Astrocyte (in vitro differentiated cells and primary cell): ENCODE measurements at regions not wholly inside any gene's neighbourhood (a gene's known extent, or its start where the extent isn't known, plus 50 kb on each side); places are given as distances from the start of the nearest gene placed in this dataset.

Experiments used
- DNase-seq: peaks from one replicate; pipeline ENCODE4 v3.0.0-alpha.2; 2010; ENCODE audit warnings: low read depth
- FAIRE-seq: peaks from 2 replicates; lab custom pipeline; 2011; peaks lifted over from hg19 to GRCh38; lab: Jason Lieb, UNC
- H2AFZ ChIP-seq: 2 replicates; pipeline ENCODE4 v1.6.0; 2012; ENCODE audit warnings: low read depth, low read length, inconsistent platforms
- H3K27ac ChIP-seq: 2 replicates; pipeline ENCODE4 v1.5.1; 2011; ENCODE audit warnings: low read depth, low read length, inconsistent platforms
- H3K27me3 ChIP-seq: 2 replicates; pipeline ENCODE4 v1.6.0; 2011; ENCODE audit warnings: low read length, inconsistent platforms; ENCODE audit not compliant: insufficient read depth
- H3K36me3 ChIP-seq: 2 replicates; pipeline ENCODE4 v1.5.1; 2011; ENCODE audit warnings: low read length, inconsistent platforms; ENCODE audit not compliant: insufficient read depth
- H3K4me1 ChIP-seq: 2 replicates; pipeline ENCODE4 v1.5.1; 2011; ENCODE audit warnings: low read length, inconsistent platforms; ENCODE audit not compliant: insufficient read depth
- H3K4me2 ChIP-seq: 2 replicates; pipeline ENCODE4 v1.6.0; 2012; ENCODE audit warnings: low read length, inconsistent platforms
- H3K4me3 ChIP-seq: 2 replicates; pipeline ENCODE4 v1.5.1; 2011; ENCODE audit warnings: low read depth, mild to moderate bottlenecking, low read length, inconsistent platforms; ENCODE audit not compliant: insufficient read depth
- H3K79me2 ChIP-seq: 2 replicates; pipeline ENCODE4 v1.6.0; 2012; ENCODE audit warnings: mild to moderate bottlenecking, low read length, inconsistent platforms; ENCODE audit not compliant: insufficient read depth
- H3K9ac ChIP-seq: 2 replicates; pipeline ENCODE4 v1.6.0; 2012; ENCODE audit warnings: mild to moderate bottlenecking, low read length, inconsistent platforms
- H3K9me3 ChIP-seq: 2 replicates; pipeline ENCODE4 v1.5.1; 2012; ENCODE audit warnings: low read depth, mild to moderate bottlenecking, low read length, inconsistent platforms; ENCODE audit not compliant: insufficient read depth
- H4K20me1 ChIP-seq: 2 replicates; pipeline ENCODE4 v1.6.0; 2012; ENCODE audit warnings: low read length, inconsistent platforms; ENCODE audit not compliant: insufficient read depth
- H3K27ac Mint-ChIP-seq: one replicate; pipeline ENCODE4 v1.8.0; 2021; ENCODE audit warnings: mild to moderate bottlenecking, mixed read lengths; ENCODE audit not compliant: unreplicated experiment
- H3K27me3 Mint-ChIP-seq: one replicate; pipeline ENCODE4 v1.8.0; 2021; ENCODE audit warnings: low read depth, mixed read lengths; ENCODE audit not compliant: unreplicated experiment
- H3K36me3 Mint-ChIP-seq: one replicate; pipeline ENCODE4 v1.8.0; 2021; ENCODE audit warnings: low read depth, mixed read lengths; ENCODE audit not compliant: unreplicated experiment
- H3K4me1 Mint-ChIP-seq: one replicate; pipeline ENCODE4 v1.8.0; 2021; ENCODE audit warnings: low read depth, mixed read lengths; ENCODE audit not compliant: unreplicated experiment
- H3K4me3 Mint-ChIP-seq: one replicate; pipeline ENCODE4 v1.8.0; 2021; ENCODE audit warnings: mild to moderate bottlenecking, moderate library complexity, mixed read lengths; ENCODE audit not compliant: unreplicated experiment
- H3K9me3 Mint-ChIP-seq: one replicate; pipeline ENCODE4 v1.8.0; 2021; ENCODE audit warnings: mild to moderate bottlenecking, mixed read lengths; ENCODE audit not compliant: unreplicated experiment
- CTCF ChIP-seq: IDR thresholded peaks from 2 replicates; pipeline ENCODE4 v1.5.1; 2011; ENCODE audit warnings: low read depth, mild to moderate bottlenecking, inconsistent platforms, low read length, moderate library complexity; ENCODE audit not compliant: insufficient read depth
- EZH2 ChIP-seq: IDR thresholded peaks from 2 replicates; pipeline ENCODE4 v1.6.1; 2012; ENCODE audit warnings: mild to moderate bottlenecking, low read length, inconsistent platforms; ENCODE audit not compliant: insufficient read depth

GRCh38 chr15:58292751-58293175 is 139.0 kb upstream of the LIPC start:
- DNase-seq = peak; percentile 26
- H3K36me3 Mint-ChIP-seq = peaks cover 2% of the 10 kb centered on the region
- no peaks in the 10 kb centered on the region for H3K4me1 ChIP-seq
- H2AFZ ChIP-seq = no peak overlapping the region
- no peaks in the 10 kb centered on the region for H3K27me3 ChIP-seq
- peak overlapping the region; percentile 8 for H3K27ac Mint-ChIP-seq
- peaks cover 8% of the 10 kb centered on the region for H3K9me3 Mint-ChIP-seq
- H3K4me3 Mint-ChIP-seq = no peak overlapping the region
- H3K27ac ChIP-seq = no peak overlapping the region
- H3K4me3 ChIP-seq = no peak overlapping the region
- no peak for TF ChIP-seq CTCF
- no peak for TF ChIP-seq EZH2
- no peak for FAIRE-seq
- peaks cover 2% of the 10 kb centered on the region for H3K27me3 Mint-ChIP-seq
- no peaks in the 10 kb centered on the region for H3K36me3 ChIP-seq
- H3K4me1 Mint-ChIP-seq = peaks cover 2% of the 10 kb centered on the region
- no peak overlapping the region for H3K9ac ChIP-seq
- H3K79me2 ChIP-seq = no peaks in the 10 kb centered on the region
- H4K20me1 ChIP-seq = no peaks in the 10 kb centered on the region
- H3K9me3 ChIP-seq = no peaks in the 10 kb centered on the region
- H3K4me2 ChIP-seq = no peak overlapping the region

DNA sequence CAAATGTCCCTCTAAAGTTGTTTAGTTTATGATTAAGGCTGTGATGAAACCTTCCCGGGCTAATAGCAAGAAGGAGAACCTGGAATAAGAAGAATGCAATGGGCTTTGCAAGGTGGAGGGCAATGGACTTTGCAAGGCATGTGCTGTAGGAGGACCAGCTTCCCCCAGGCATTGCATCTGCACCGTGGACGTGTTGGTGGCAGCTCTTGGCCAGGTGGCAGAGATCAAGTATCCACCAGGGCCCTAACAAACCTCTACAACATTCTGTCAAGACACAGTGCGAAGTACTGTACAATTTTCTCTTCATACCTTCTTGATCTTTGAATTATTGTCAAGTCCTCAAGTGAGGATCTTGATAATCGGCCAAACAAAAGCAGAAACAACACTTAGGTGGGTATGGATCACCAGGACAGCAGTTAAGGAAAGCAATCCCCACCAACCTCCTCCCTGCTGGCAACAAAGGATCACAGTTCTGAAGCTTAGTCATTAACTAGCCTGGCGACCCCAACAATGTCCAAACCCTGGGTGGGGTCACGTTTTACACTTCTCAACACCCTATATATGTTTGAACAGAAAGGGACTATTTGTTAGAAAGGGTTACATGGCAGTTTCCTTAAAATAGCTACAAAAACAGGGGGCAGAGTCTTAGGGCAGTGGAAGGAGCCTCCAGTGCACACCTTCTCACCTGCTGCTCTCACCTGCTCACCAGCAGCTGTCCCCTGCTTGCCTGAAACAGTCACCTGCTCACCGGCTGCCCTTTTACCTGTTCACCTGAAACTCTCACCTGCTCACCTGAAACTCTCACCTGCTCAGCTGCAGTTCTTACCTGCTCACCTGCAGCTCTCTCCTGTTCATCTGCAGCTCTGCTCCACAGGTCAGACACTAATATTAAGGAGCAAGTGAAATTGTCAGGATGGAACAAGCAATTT is 137.9 kb upstream of the LIPC start:
- H3K4me1 Mint-ChIP-seq = peaks cover 2% of the 10 kb centered on the region
- no peak overlapping the region for H3K4me3 Mint-ChIP-seq
- H3K27ac Mint-ChIP-seq = no peak overlapping the region
- H3K27me3 Mint-ChIP-seq = peaks cover 2% of the 10 kb centered on the region
- no peak for FAIRE-seq
- peaks cover under 1% of the 10 kb centered on the region for H3K4me1 ChIP-seq
- H3K4me3 ChIP-seq = no peak overlapping the region
- no peak overlapping the region for H3K27ac ChIP-seq
- DNase-seq = no peak
- H3K27me3 ChIP-seq = no peaks in the 10 kb centered on the region
- H3K9me3 Mint-ChIP-seq = peaks cover 8% of the 10 kb centered on the region
- peaks cover 2% of the 10 kb centered on the region for H3K36me3 Mint-ChIP-seq
- no peak overlapping the region for H3K4me2 ChIP-seq
- no peaks in the 10 kb centered on the region for H4K20me1 ChIP-seq
- H3K9ac ChIP-seq = no peak overlapping the region
- TF ChIP-seq CTCF (no peak), EZH2 (no peak)
- no peaks in the 10 kb centered on the region for H3K79me2 ChIP-seq
- H3K36me3 ChIP-seq = no peaks in the 10 kb centered on the region
- H3K9me3 ChIP-seq = no peaks in the 10 kb centered on the region
- no peak overlapping the region for H2AFZ ChIP-seq
